SK-N-SH treated with all-trans-retinoic acid at 6 μM for 48 hours (cell line): ENCODE measurements at regions not wholly inside any gene's neighbourhood (a gene's known extent, or its start where the extent isn't known, plus 50 kb on each side); places are given as distances from the start of the nearest gene placed in this dataset.

ENCODE experiments used
- ATAC-seq: fragments of 200-7000 bp; cut with Tn5 transposase; 3 replicates; pipeline ENCODE4 v1.9.1; 2020; ENCODE audit warnings: mild to moderate bottlenecking, moderate library complexity
- ARNTL ChIP-seq: fragments of 450-650 bp; formaldehyde crosslinking; IDR thresholded peaks from 2 replicates; pipeline ENCODE4 v1.5.0; 2020; ENCODE audit warnings: low read depth, mild to moderate bottlenecking, moderate library complexity, borderline replicate concordance
- CREB5 ChIP-seq: fragments of 250-450 bp; sonication (Bioruptor Pico); IDR thresholded peaks from 2 replicates; pipeline ENCODE4 v1.5.1; 2020; ENCODE audit warnings: low read depth, mild to moderate bottlenecking, moderate library complexity
- CSRNP3 ChIP-seq: fragments of 250-450 bp; sonication (Bioruptor Pico); IDR thresholded peaks from 2 replicates; pipeline ENCODE4 v1.5.1; 2021; ENCODE audit warnings: mild to moderate bottlenecking, moderate library complexity
- GLIS3 ChIP-seq: fragments of 250-450 bp; sonication (Bioruptor Pico); IDR thresholded peaks from 2 replicates; pipeline ENCODE4 v1.5.0; 2020; ENCODE audit warnings: mild to moderate bottlenecking, moderate library complexity
- ISL1 ChIP-seq: fragments of 250-450 bp; sonication (Bioruptor Pico); IDR thresholded peaks from 2 replicates; pipeline ENCODE4 v2.1.2; 2022; ENCODE audit warnings: mild to moderate bottlenecking, moderate library complexity
- PATZ1 ChIP-seq: fragments of 250-450 bp; sonication (Bioruptor Pico); IDR thresholded peaks from 2 replicates; pipeline ENCODE4 v1.8.0; 2020; ENCODE audit warnings: mild to moderate bottlenecking, moderate library complexity, borderline replicate concordance
- POU6F1 ChIP-seq: fragments of 250-450 bp; sonication (Bioruptor Pico); IDR thresholded peaks from 2 replicates; pipeline ENCODE4 v1.8.0; 2021; ENCODE audit warnings: low read depth, mild to moderate bottlenecking, moderate library complexity, borderline replicate concordance
- PPARA ChIP-seq: fragments of 250-450 bp; sonication (Bioruptor Pico); IDR thresholded peaks from 2 replicates; pipeline ENCODE4 v1.5.0; 2020; ENCODE audit warnings: mild to moderate bottlenecking, borderline replicate concordance
- RARB ChIP-seq: fragments of 250-450 bp; sonication (Bioruptor Pico); IDR thresholded peaks from 2 replicates; pipeline ENCODE4 v1.8.0; 2021; ENCODE audit warnings: mild to moderate bottlenecking, moderate library complexity
- SNAI2 ChIP-seq: fragments of 250-450 bp; sonication (Bioruptor Pico); IDR thresholded peaks from 2 replicates; pipeline ENCODE4 v1.5.0; 2020; ENCODE audit warnings: mild to moderate bottlenecking, moderate library complexity
- TCF4 ChIP-seq: fragments of 250-450 bp; sonication (Bioruptor Pico); IDR thresholded peaks from 2 replicates; pipeline ENCODE4 v1.8.0; 2021; ENCODE audit warnings: mild to moderate bottlenecking, moderate library complexity, borderline replicate concordance
- TOX ChIP-seq: fragments of 250-450 bp; sonication (Bioruptor Pico); IDR thresholded peaks from 2 replicates; pipeline ENCODE4 v1.8.0; 2021; ENCODE audit warnings: mild to moderate bottlenecking, moderate library complexity, borderline replicate concordance
- TSHZ2 ChIP-seq: fragments of 250-450 bp; sonication (Bioruptor Pico); IDR thresholded peaks from 2 replicates; pipeline ENCODE4 v1.5.0; 2020; ENCODE audit warnings: mild to moderate bottlenecking, moderate library complexity
- ZC3H10 ChIP-seq: fragments of 250-450 bp; sonication (Bioruptor Pico); IDR thresholded peaks from 2 replicates; pipeline ENCODE4 v1.5.1; 2021; ENCODE audit warnings: mild to moderate bottlenecking, moderate library complexity
- ZFP3 ChIP-seq: fragments of 250-450 bp; sonication (Bioruptor Pico); IDR thresholded peaks from 2 replicates; pipeline ENCODE4 v1.5.0; 2020; ENCODE audit warnings: mild to moderate bottlenecking, moderate library complexity
- ZFP30 ChIP-seq: fragments of 450-650 bp; formaldehyde crosslinking; IDR thresholded peaks from 2 replicates; pipeline ENCODE4 v1.5.0; 2022; ENCODE audit warnings: mild to moderate bottlenecking, moderate library complexity
- ZNF565 ChIP-seq: fragments of 450-650 bp; formaldehyde crosslinking; conservative IDR thresholded peaks from 2 replicates; pipeline ENCODE4 v1.5.0; 2020; ENCODE audit warnings: low read depth, mild to moderate bottlenecking, moderate library complexity
- ZNF70 ChIP-seq: fragments of 450-650 bp; formaldehyde crosslinking; IDR thresholded peaks from 2 replicates; pipeline ENCODE4 v1.5.0; 2020; ENCODE audit warnings: mild to moderate bottlenecking, moderate library complexity
- ZNF8 ChIP-seq: fragments of 450-650 bp; formaldehyde crosslinking; IDR thresholded peaks from 2 replicates; pipeline ENCODE4 v1.5.0; 2020; ENCODE audit warnings: mild to moderate bottlenecking, moderate library complexity

GRCh38 chr14:25252793-25253192, 202.8 kb upstream of the STXBP6 start:
- TF ChIP-seq SNAI2 (CRISPR knock-in tag): no peak
- no peak for TF ChIP-seq TOX (CRISPR knock-in tag)
- TF ChIP-seq ZNF565 (CRISPR knock-in tag): no peak
- TF ChIP-seq PATZ1 (CRISPR knock-in tag): no peak
- TF ChIP-seq POU6F1 (CRISPR knock-in tag): no peak
- no peak for TF ChIP-seq ARNTL (CRISPR knock-in tag)
- no peak for TF ChIP-seq GLIS3 (CRISPR knock-in tag)
- TF ChIP-seq, all 23 proteins: peak for 0
- no peak for ATAC-seq

GRCh38 chr14:25250516-25250915, 200.6 kb upstream of the STXBP6 start:
- no peak for ATAC-seq

GRCh38 chr14:25247609-25248008, 197.7 kb upstream of the STXBP6 start:
- no peak for ATAC-seq
- no peak for TF ChIP-seq ZFP30 (CRISPR knock-in tag)
- TF ChIP-seq ZFP3: no peak
- TF ChIP-seq ISL1: no peak
- TF ChIP-seq CSRNP3 (CRISPR knock-in tag): no peak
- TF ChIP-seq ZNF565 (CRISPR knock-in tag): no peak
- TF ChIP-seq ZC3H10 (CRISPR knock-in tag): no peak
- TF ChIP-seq ZNF8 (CRISPR knock-in tag): no peak
- no peak for TF ChIP-seq ARNTL (CRISPR knock-in tag)
- TF ChIP-seq PPARA (CRISPR knock-in tag): no peak
- no peak for TF ChIP-seq GLIS3 (CRISPR knock-in tag)
- TF ChIP-seq RARB (CRISPR knock-in tag): no peak
- TF ChIP-seq ZNF70 (CRISPR knock-in tag): no peak
- no peak for TF ChIP-seq TCF4 (CRISPR knock-in tag)
- no peak for TF ChIP-seq PATZ1 (CRISPR knock-in tag)
- TF ChIP-seq, all 23 proteins: peak for 0

More at GRCh38 chr14:25250516-25250915, 200.6 kb upstream of the STXBP6 start:
- TF ChIP-seq RARB (CRISPR knock-in tag) (no peak), TSHZ2 (CRISPR knock-in tag) (no peak)
- TF ChIP-seq, all 23 proteins: peak for 0

- ATAC-seq: no peak
- no peak for TF ChIP-seq ZFP3
- TF ChIP-seq CREB5: no peak
- no peak for TF ChIP-seq ZFP30 (CRISPR knock-in tag)
- TF ChIP-seq ISL1: no peak
- no peak for TF ChIP-seq TSHZ2 (CRISPR knock-in tag)
- no peak for TF ChIP-seq CSRNP3 (CRISPR knock-in tag)
- no peak for TF ChIP-seq RARB (CRISPR knock-in tag)
- no peak for TF ChIP-seq PPARA (CRISPR knock-in tag)
- TF ChIP-seq ZC3H10 (CRISPR knock-in tag): no peak
Observed at GRCh38 chr14:25246751-25247150, 196.8 kb upstream of the STXBP6 start.
